ENCODE measurements at regions not wholly inside any gene's neighbourhood (a gene's known extent, or its start where the extent isn't known, plus 50 kb on each side); places are given as distances from the start of the nearest gene placed in this dataset.

GRCh38 chr1:101144671-101145448, 92.0 kb upstream of the S1PR1 start:
- ChIA-PET CTCF (interaction anchor here (1.2 to 1.9 kb wide), 2 partner anchors 93 to 143 kb away, joined by 4 to 9 read pairs; no protein-coding TSS in a partner anchor), POLR2A (no interaction called here)
- H3K79me2 ChIP-seq (ENCODE audit: control insufficient read depth, insufficient read depth, low read length), result no peaks in the 10 kb centered on the region
- dilution Hi-C loops (cut with MboI; ENCODE audit: extremely low pct_ligation_motif_present, low sequenced_read_pairs), result no loop called here
- H3K9me3 ChIP-seq (replicated peaks; ENCODE audit: control insufficient read depth, insufficient read depth, low read length), result no peaks in the 10 kb centered on the region
- FAIRE-seq (no peak), DNase-seq (ENCODE audit: low read depth, low spot score) (no peak)
- intact Hi-C loops (cut with micrococcal nuclease), result no loop called here
- no peaks in the 10 kb centered on the region for H3K27me3 ChIP-seq (ENCODE audit: control insufficient read depth in 2 of 2, insufficient read depth in 2 of 2, low read length in 2 of 2)
- no peak overlapping the region for H3K9ac ChIP-seq (replicated peaks; ENCODE audit: extremely low read depth, insufficient read depth, low read length)
- no peaks in the 10 kb centered on the region for H4K20me1 ChIP-seq (replicated peaks; ENCODE audit: control insufficient read depth, extremely low read depth, insufficient read depth, low read length)
- H2AFZ ChIP-seq (ENCODE audit: low read depth, low read length), result no peak overlapping the region
- H3K4me2 ChIP-seq (ENCODE audit: insufficient read depth, low read length), result no peak overlapping the region
- TF ChIP-seq POLR2AphosphoS5 (IDR thresholded peaks at IDR 0.05; ENCODE audit: insufficient read depth, low read depth, low read length) (no peak), EZH2 (IDR thresholded peaks at IDR 0.05; ENCODE audit: borderline replicate concordance, low read depth, low read length, severe bottlenecking) (no peak), FOS (IDR thresholded peaks at IDR 0.05; ENCODE audit: borderline replicate concordance, insufficient read depth, low read length) (no peak), MAX (IDR thresholded peaks at IDR 0.05; ENCODE audit: insufficient read depth, insufficient read length) (no peak), CTCF (IDR thresholded peaks at IDR 0.05; ENCODE audit: extremely low read depth in 1 of 2, insufficient read depth in 1 of 2, low read depth in 1 of 2, low read length in 2 of 2) (no peak), MYC (IDR thresholded peaks at IDR 0.05; ENCODE audit: low read depth, low read length) (no peak), JUN (IDR thresholded peaks at IDR 0.05; ENCODE audit: borderline replicate concordance, insufficient read depth, insufficient read length, low read depth) (no peak), GATA2 (IDR thresholded peaks at IDR 0.05; ENCODE audit: insufficient read depth, insufficient read length, low read depth, low read length) (no peak), POLR2A (IDR thresholded peaks at IDR 0.05; ENCODE audit: low read depth, low read length) (no peak)
- no peaks in the 10 kb centered on the region for H3K9me1 ChIP-seq (replicated peaks; ENCODE audit: control insufficient read depth, extremely low read depth, insufficient read depth, low read length)
- H3K36me3 ChIP-seq (ENCODE audit: control insufficient read depth in 2 of 2, extremely low read depth in 1 of 2, insufficient read depth in 2 of 2, low read length in 2 of 2), result no peaks in the 10 kb centered on the region
- H3K4me1 ChIP-seq (ENCODE audit: control insufficient read depth, extremely low read depth, insufficient read depth, low read length), result peaks cover 27% of the 10 kb centered on the region
- H3K27ac ChIP-seq (ENCODE audit: insufficient read depth, low read depth, low read length), result no peak overlapping the region
- no peak overlapping the region for H3K4me3 ChIP-seq (replicated peaks in 1 of 3; ENCODE audit: insufficient read depth in 1 of 3, low read depth in 1 of 3, low read length in 3 of 3)
- no TSS peak for BruUV-seq (replicated peaks)

Data from endothelial cell of umbilical vein (primary cell).